ENCODE measurements at regions not wholly inside any gene's neighbourhood (a gene's known extent, or its start where the extent isn't known, plus 50 kb on each side); places are given as distances from the start of the nearest gene placed in this dataset.

GRCh38 chr13:22387899-22388298 is 717.0 kb downstream of the FGF9 start:
- Histone ChIP-seq H3K4me2 (ENCODE audit: low read depth, low read length) (no peak overlapping the region), H3K4me3 (ENCODE audit: insufficient read depth, low read depth, low read length) (no peak overlapping the region), H2AK9ac (replicated peaks; ENCODE audit: low read depth, low read length, poor library complexity) (no peak overlapping the region), H2AK5ac (ENCODE audit: low read depth, low read length) (no peak overlapping the region), H4K8ac (ENCODE audit: low read depth in 2 of 2, low read length in 2 of 2) (no peak overlapping the region), H2BK120ac (ENCODE audit: low read depth, low read length) (no peak overlapping the region), H2AFZ (replicated peaks; ENCODE audit: low read length, poor library complexity) (no peak overlapping the region), H3K4ac (ENCODE audit: low read depth, low read length) (no peak overlapping the region), H3K14ac (replicated peaks; ENCODE audit: low read depth, low read length) (no peak overlapping the region), H4K20me1 (ENCODE audit: insufficient read depth, low read length) (no peaks in the 10 kb centered on the region), H4K91ac (ENCODE audit: insufficient read depth, low read depth, low read length) (no peak overlapping the region), H3K56ac (ENCODE audit: extremely low read depth, insufficient read depth, low read length) (no peak overlapping the region), H3K9me1 (ENCODE audit: insufficient read depth, low read length) (no peaks in the 10 kb centered on the region), H3K36me3 (ENCODE audit: control insufficient read depth, insufficient read depth, low read length) (no peaks in the 10 kb centered on the region), H3K79me1 (ENCODE audit: low read depth in 1 of 2, low read length in 2 of 2) (no peaks in the 10 kb centered on the region), H3K9me3 (ENCODE audit: control insufficient read depth, insufficient read depth, low read length) (peaks cover 2% of the 10 kb centered on the region; the same call in 1 of the 2 replicates), H3K9ac (ENCODE audit: low read depth, low read length) (no peak overlapping the region), H3K27me3 (ENCODE audit: control insufficient read depth, insufficient read depth, low read length) (no peaks in the 10 kb centered on the region), H2BK20ac (ENCODE audit: low read depth, low read length) (no peak overlapping the region), H2BK5ac (ENCODE audit: low read depth, low read length, poor library complexity, severe bottlenecking) (no peak overlapping the region), H3K4me1 (ENCODE audit: control insufficient read depth, insufficient read depth, low read length) (no peaks in the 10 kb centered on the region), H3K27ac (ENCODE audit: insufficient read depth, low read length) (no peak overlapping the region), H3K18ac (ENCODE audit: low read depth, low read length) (no peak overlapping the region), H2BK15ac (ENCODE audit: low read depth, low read length) (no peak overlapping the region), H3K23ac (ENCODE audit: low read depth, low read length) (no peak overlapping the region), H4K5ac (ENCODE audit: low read depth, low read length) (no peak overlapping the region)
- WGBS, 2 experiments (ENCODE audit: extremely low coverage in 2 of 2, insufficient read length in 1 of 2): no CpG with 5 or more reads among the region's 2 CpGs
- CTCF ChIA-PET: no interaction called here
- no TSS peak for BruUV-seq (replicated peaks)
- no peak for ATAC-seq (ENCODE audit: low read depth)
- POLR2A ChIA-PET (ENCODE audit: unreplicated experiment): no interaction called here
- intact Hi-C loops (cut with micrococcal nuclease): no loop called here
- TF ChIP-seq RAD21 (IDR thresholded peaks at IDR 0.05; ENCODE audit: low read length) (no peak), CEBPB (IDR thresholded peaks at IDR 0.05; ENCODE audit: low read depth, low read length) (no peak), CHD1 (IDR thresholded peaks at IDR 0.05; ENCODE audit: low read depth, low read length) (no peak), CTCF (conservative IDR thresholded peaks at IDR 0.05; ENCODE audit: low read depth, low read length) (no peak), USF2 (IDR thresholded peaks at IDR 0.05; ENCODE audit: low read depth, low read length) (no peak), BHLHE40 (IDR thresholded peaks at IDR 0.05; ENCODE audit: low read depth, low read length) (no peak), SMC3 (IDR thresholded peaks at IDR 0.05; ENCODE audit: low read depth, low read length) (no peak), FOS (IDR thresholded peaks at IDR 0.05; ENCODE audit: low read depth, low read length) (no peak), RCOR1 (IDR thresholded peaks at IDR 0.05; ENCODE audit: insufficient replicate concordance, low read length) (no peak)
- DNase-seq: no peak
- in situ Hi-C loops (cut with MboI; ENCODE audit: low sequenced_read_pairs): no loop called here
- dilution Hi-C loops (cut with HindIII; ENCODE audit: low sequenced_read_pairs, unreplicated experiment): no loop called here
